A673 (cell line): ENCODE measurements at regions not wholly inside any gene's neighbourhood (a gene's known extent, or its start where the extent isn't known, plus 50 kb on each side); places are given as distances from the start of the nearest gene placed in this dataset.

Experiments used
- EZH2 ChIP-seq: fragments of 200-600 bp; sonication (generic); IDR thresholded peaks from 2 replicates; pipeline ENCODE4 v1.6.1; 2017; ENCODE audit warnings: borderline replicate concordance, low read depth, mild to moderate bottlenecking, mixed read lengths, antibody characterized with exemption, low read length; ENCODE audit not compliant: poor library complexity, severe bottlenecking
- TF ChIP-seq, protein P1 (sequence below): fragments of 300-800, 200-600 bp; sonication (generic); conservative IDR thresholded peaks from 2 replicates; pipeline ENCODE4 v1.5.1; 2017; ENCODE audit warnings: low read depth, mild to moderate bottlenecking, antibody characterized with exemption, low read length, moderate library complexity, mixed read lengths

DNA sequence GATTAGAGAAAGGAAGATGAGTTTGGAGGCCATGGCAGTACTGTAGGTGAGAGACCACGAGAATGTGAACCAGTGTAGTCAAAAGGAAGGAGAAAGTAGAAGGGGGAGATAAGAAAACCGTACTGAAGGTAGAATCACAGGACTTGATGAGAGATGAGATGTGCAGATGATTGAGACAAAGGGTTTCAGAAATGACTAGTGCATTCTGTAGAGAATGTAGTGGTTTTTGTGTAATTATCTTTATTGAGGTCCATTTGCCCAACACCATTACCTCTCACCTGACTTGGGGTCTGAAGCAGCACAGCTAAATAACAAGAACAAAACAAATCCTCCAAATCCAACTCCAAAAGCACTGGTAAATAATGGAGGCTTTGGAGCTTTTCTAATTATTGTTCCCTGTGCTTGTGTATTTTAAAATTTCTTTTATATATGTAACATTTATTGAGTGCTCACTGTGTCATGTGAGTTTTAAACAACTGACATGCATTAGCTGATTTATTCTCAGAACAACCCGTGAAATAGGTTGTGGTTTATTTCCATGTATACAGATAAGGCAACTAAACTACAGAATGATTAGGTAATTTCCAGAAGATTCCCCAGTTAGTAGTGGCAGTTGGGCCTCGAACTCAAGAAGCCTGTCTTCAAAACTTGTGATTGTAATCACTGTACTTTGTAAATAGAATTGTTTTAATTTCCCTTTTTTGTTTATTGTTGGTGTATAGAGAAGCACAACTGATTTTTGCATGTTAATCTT lies 390.0 kb downstream of the AEBP2 start:
- TF ChIP-seq, protein P1, sequence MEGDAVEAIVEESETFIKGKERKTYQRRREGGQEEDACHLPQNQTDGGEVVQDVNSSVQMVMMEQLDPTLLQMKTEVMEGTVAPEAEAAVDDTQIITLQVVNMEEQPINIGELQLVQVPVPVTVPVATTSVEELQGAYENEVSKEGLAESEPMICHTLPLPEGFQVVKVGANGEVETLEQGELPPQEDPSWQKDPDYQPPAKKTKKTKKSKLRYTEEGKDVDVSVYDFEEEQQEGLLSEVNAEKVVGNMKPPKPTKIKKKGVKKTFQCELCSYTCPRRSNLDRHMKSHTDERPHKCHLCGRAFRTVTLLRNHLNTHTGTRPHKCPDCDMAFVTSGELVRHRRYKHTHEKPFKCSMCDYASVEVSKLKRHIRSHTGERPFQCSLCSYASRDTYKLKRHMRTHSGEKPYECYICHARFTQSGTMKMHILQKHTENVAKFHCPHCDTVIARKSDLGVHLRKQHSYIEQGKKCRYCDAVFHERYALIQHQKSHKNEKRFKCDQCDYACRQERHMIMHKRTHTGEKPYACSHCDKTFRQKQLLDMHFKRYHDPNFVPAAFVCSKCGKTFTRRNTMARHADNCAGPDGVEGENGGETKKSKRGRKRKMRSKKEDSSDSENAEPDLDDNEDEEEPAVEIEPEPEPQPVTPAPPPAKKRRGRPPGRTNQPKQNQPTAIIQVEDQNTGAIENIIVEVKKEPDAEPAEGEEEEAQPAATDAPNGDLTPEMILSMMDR: no peak
- no peak for TF ChIP-seq EZH2
